Ishikawa (cell line): ENCODE measurements at regions not wholly inside any gene's neighbourhood (a gene's known extent, or its start where the extent isn't known, plus 50 kb on each side); places are given as distances from the start of the nearest gene placed in this dataset.

Experiments used
- CEBPB ChIP-seq: IDR thresholded peaks from 2 replicates; pipeline ENCODE4 v1.6.1; 2012
- CREB1 ChIP-seq: IDR thresholded peaks from 2 replicates; pipeline ENCODE4 v1.6.1; 2012; ENCODE audit warnings: low read depth
- EGR1 ChIP-seq: IDR thresholded peaks from 2 replicates; pipeline ENCODE4 v1.6.1; 2012
- EP300 ChIP-seq: IDR thresholded peaks from 2 replicates; pipeline ENCODE4 v1.6.1; 2012; ENCODE audit warnings: borderline replicate concordance
- FOXM1 ChIP-seq: IDR thresholded peaks from 2 replicates; pipeline ENCODE4 v1.6.1; 2012; ENCODE audit warnings: low read depth, borderline replicate concordance
- MAX ChIP-seq: IDR thresholded peaks from 2 replicates; pipeline ENCODE4 v1.6.1; 2012
- NFIC ChIP-seq: IDR thresholded peaks from 2 replicates; pipeline ENCODE4 v1.6.1; 2012
- RAD21 ChIP-seq: IDR thresholded peaks from 2 replicates; pipeline ENCODE4 v1.6.1; 2012; ENCODE audit warnings: low read depth
- TAF1 ChIP-seq: IDR thresholded peaks from 2 replicates; pipeline ENCODE4 v1.6.1; 2012; ENCODE audit warnings: low read depth, mild to moderate bottlenecking
- TCF12 ChIP-seq: IDR thresholded peaks from 2 replicates; pipeline ENCODE4 v1.6.1; 2012; ENCODE audit warnings: low read depth
- TEAD4 ChIP-seq: IDR thresholded peaks from 2 replicates; pipeline ENCODE4 v1.6.1; 2012
- YY1 ChIP-seq: IDR thresholded peaks from 2 replicates; pipeline ENCODE4 v1.6.1; 2012; ENCODE audit warnings: low read depth
- ZBTB7A ChIP-seq: IDR thresholded peaks from 2 replicates; pipeline ENCODE4 v1.6.1; 2012; ENCODE audit warnings: low read depth
- TF ChIP-seq, protein P1 (sequence below): IDR thresholded peaks from 2 replicates; pipeline ENCODE4 v1.6.1; 2012; ENCODE audit warnings: low read depth, mild to moderate bottlenecking
- TF ChIP-seq, protein P2 (sequence below): IDR thresholded peaks from 2 replicates; pipeline ENCODE4 v1.6.1; 2012

- TF ChIP-seq EGR1: no peak
- no peak for TF ChIP-seq MAX
- no peak for TF ChIP-seq CEBPB
Measured at GRCh38 chr6:113009682-113010081, 662.6 kb downstream of the RFPL4B start.

- TF ChIP-seq EP300 (no peak), MAX (no peak), TAF1 (no peak), NFIC (no peak), ZBTB7A (no peak)
- TF ChIP-seq, protein P1, sequence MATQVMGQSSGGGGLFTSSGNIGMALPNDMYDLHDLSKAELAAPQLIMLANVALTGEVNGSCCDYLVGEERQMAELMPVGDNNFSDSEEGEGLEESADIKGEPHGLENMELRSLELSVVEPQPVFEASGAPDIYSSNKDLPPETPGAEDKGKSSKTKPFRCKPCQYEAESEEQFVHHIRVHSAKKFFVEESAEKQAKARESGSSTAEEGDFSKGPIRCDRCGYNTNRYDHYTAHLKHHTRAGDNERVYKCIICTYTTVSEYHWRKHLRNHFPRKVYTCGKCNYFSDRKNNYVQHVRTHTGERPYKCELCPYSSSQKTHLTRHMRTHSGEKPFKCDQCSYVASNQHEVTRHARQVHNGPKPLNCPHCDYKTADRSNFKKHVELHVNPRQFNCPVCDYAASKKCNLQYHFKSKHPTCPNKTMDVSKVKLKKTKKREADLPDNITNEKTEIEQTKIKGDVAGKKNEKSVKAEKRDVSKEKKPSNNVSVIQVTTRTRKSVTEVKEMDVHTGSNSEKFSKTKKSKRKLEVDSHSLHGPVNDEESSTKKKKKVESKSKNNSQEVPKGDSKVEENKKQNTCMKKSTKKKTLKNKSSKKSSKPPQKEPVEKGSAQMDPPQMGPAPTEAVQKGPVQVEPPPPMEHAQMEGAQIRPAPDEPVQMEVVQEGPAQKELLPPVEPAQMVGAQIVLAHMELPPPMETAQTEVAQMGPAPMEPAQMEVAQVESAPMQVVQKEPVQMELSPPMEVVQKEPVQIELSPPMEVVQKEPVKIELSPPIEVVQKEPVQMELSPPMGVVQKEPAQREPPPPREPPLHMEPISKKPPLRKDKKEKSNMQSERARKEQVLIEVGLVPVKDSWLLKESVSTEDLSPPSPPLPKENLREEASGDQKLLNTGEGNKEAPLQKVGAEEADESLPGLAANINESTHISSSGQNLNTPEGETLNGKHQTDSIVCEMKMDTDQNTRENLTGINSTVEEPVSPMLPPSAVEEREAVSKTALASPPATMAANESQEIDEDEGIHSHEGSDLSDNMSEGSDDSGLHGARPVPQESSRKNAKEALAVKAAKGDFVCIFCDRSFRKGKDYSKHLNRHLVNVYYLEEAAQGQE: no peak
Measured at GRCh38 chr6:113010196-113010989, 663.3 kb downstream of the RFPL4B start.

- TF ChIP-seq FOXM1 (no peak), NFIC (no peak), TCF12 (no peak), YY1 (no peak), TAF1 (no peak), EP300 (no peak), CEBPB (no peak), TEAD4 (no peak), MAX (no peak), EGR1 (no peak), CREB1 (no peak), RAD21 (no peak), ZBTB7A (no peak)
- TF ChIP-seq, protein P1: no peak
- TF ChIP-seq, protein P2, sequence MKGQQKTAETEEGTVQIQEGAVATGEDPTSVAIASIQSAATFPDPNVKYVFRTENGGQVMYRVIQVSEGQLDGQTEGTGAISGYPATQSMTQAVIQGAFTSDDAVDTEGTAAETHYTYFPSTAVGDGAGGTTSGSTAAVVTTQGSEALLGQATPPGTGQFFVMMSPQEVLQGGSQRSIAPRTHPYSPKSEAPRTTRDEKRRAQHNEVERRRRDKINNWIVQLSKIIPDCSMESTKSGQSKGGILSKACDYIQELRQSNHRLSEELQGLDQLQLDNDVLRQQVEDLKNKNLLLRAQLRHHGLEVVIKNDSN: no peak
Measured at GRCh38 chr6:113011389-113011788, 664.3 kb downstream of the RFPL4B start.

GRCh38 chr6:113011801-113012200 lies 664.7 kb downstream of the RFPL4B start:
- TF ChIP-seq CEBPB (peak; percentile 57), TCF12 (no peak)

- TF ChIP-seq TEAD4 (no peak), CREB1 (no peak)
Measured at GRCh38 chr6:113015249-113015648, 668.1 kb downstream of the RFPL4B start.

- TF ChIP-seq TAF1 (no peak), EGR1 (no peak), ZBTB7A (no peak), TCF12 (no peak), FOXM1 (no peak), YY1 (no peak), EP300 (no peak), CEBPB (no peak), RAD21 (no peak)
- TF ChIP-seq, protein P2: no peak
Measured at GRCh38 chr6:113017353-113017752, 670.2 kb downstream of the RFPL4B start.
